Smooth muscle cell (in vitro differentiated cells): ENCODE measurements at regions not wholly inside any gene's neighbourhood (a gene's known extent, or its start where the extent isn't known, plus 50 kb on each side); places are given as distances from the start of the nearest gene placed in this dataset.

Experiments used
- DNase-seq: peaks from one replicate; lab custom pipeline; 2025; ENCODE audit not compliant: unreplicated experiment; lab: John Stamatoyannopoulos, UW
- H2AFZ ChIP-seq: fragments of 200-600 bp; sonication (generic); 2 replicates; pipeline ENCODE4 v1.6.0; 2016; ENCODE audit warnings: antibody characterized with exemption, low read depth, mild to moderate bottlenecking
- H3F3A ChIP-seq: fragments of 200-600 bp; sonication (generic); 2 replicates; pipeline ENCODE4 v1.6.0; 2017; ENCODE audit warnings: antibody characterized with exemption, low read depth
- H3K27ac ChIP-seq: fragments of 200-600 bp; sonication (generic); 2 replicates; pipeline ENCODE4 v1.5.1; 2016; ENCODE audit warnings: low read depth, mild to moderate bottlenecking
- H3K27me3 ChIP-seq: fragments of 200-600 bp; sonication (generic); 2 replicates; pipeline ENCODE4 v1.6.1; 2016; ENCODE audit warnings: low read depth, mild to moderate bottlenecking
- H3K36me3 ChIP-seq: fragments of 200-600 bp; sonication (generic); 2 replicates; pipeline ENCODE4 v1.5.1; 2016; ENCODE audit warnings: low read depth
- H3K4me1 ChIP-seq: fragments of 200-600 bp; sonication (generic); 2 replicates; pipeline ENCODE4 v1.5.1; 2016; ENCODE audit warnings: low read depth
- H3K4me2 ChIP-seq: fragments of 200-600 bp; sonication (generic); 2 replicates; pipeline ENCODE4 v1.6.0; 2016; ENCODE audit warnings: mild to moderate bottlenecking
- H3K4me3 ChIP-seq: fragments of 200-600 bp; sonication (generic); 2 replicates; pipeline ENCODE4 v1.5.1; 2016; ENCODE audit warnings: mild to moderate bottlenecking
- H3K79me2 ChIP-seq: fragments of 200-600 bp; sonication (generic); 2 replicates; pipeline ENCODE4 v1.6.0; 2016; ENCODE audit warnings: low read depth, mild to moderate bottlenecking
- H3K9ac ChIP-seq: fragments of 200-600 bp; sonication (generic); 2 replicates; pipeline ENCODE4 v1.6.0; 2016; ENCODE audit warnings: low read depth
- H3K9me3 ChIP-seq: fragments of 200-600 bp; sonication (generic); replicated peaks from 2 replicates; pipeline ENCODE4 v1.5.1; 2016; ENCODE audit warnings: low read depth
- H4K20me1 ChIP-seq: fragments of 200-600 bp; sonication (generic); 2 replicates; pipeline ENCODE4 v1.6.0; 2016; ENCODE audit warnings: low read depth
- WGBS: methylation state at CpG from one replicate; pipeline ENCODE4 v1.1.7; 2016; ENCODE audit warnings: low lambda C conversion rate; 5-methylcytosine and 5-hydroxymethylcytosine counted together
- TF ChIP-seq, protein P1 (sequence below): fragments of 200-600 bp; sonication (generic); IDR thresholded peaks from 2 replicates; pipeline ENCODE4 v1.5.1; 2017; ENCODE audit warnings: borderline replicate concordance, mild to moderate bottlenecking, antibody characterized with exemption; ENCODE audit not compliant: insufficient read depth, poor library complexity, severe bottlenecking

DNA sequence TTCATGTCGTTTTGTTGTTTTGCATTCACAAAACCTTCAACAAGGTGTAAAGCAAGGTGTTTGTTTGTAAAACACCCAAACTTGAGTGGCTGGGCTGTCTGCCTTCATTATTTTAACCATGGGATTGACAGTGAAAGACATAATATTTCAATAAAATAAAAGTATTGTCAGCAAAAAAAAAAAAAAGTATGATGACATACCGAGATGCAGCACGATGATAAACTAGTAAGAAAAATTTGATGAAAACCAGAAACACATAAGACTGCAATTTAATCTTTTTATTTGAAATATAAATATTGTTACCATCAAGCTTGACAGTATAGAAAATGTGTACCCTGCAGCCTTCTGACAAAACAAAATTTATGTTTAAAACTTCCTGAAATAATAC is 419.3 kb upstream of the DYNLRB2 start:
- Histone ChIP-seq H4K20me1 (no peaks in the 10 kb centered on the region), H3K27me3 (peaks cover 7% of the 10 kb centered on the region), H3K36me3 (no peaks in the 10 kb centered on the region), H3K9me3 (no peaks in the 10 kb centered on the region), H3K4me3 (no peak overlapping the region), H3K4me1 (peaks cover 3% of the 10 kb centered on the region), H3F3A (peaks cover 3% of the 10 kb centered on the region), H3K27ac (no peak overlapping the region), H3K4me2 (no peak overlapping the region), H2AFZ (no peak overlapping the region), H3K79me2 (no peaks in the 10 kb centered on the region), H3K9ac (no peak overlapping the region)
- WGBS, result 80% methylated on average over 3 of the region's 3 CpGs
- DNase-seq, result no peak
- TF ChIP-seq, protein P1, sequence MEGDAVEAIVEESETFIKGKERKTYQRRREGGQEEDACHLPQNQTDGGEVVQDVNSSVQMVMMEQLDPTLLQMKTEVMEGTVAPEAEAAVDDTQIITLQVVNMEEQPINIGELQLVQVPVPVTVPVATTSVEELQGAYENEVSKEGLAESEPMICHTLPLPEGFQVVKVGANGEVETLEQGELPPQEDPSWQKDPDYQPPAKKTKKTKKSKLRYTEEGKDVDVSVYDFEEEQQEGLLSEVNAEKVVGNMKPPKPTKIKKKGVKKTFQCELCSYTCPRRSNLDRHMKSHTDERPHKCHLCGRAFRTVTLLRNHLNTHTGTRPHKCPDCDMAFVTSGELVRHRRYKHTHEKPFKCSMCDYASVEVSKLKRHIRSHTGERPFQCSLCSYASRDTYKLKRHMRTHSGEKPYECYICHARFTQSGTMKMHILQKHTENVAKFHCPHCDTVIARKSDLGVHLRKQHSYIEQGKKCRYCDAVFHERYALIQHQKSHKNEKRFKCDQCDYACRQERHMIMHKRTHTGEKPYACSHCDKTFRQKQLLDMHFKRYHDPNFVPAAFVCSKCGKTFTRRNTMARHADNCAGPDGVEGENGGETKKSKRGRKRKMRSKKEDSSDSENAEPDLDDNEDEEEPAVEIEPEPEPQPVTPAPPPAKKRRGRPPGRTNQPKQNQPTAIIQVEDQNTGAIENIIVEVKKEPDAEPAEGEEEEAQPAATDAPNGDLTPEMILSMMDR, result no peak

DNA sequence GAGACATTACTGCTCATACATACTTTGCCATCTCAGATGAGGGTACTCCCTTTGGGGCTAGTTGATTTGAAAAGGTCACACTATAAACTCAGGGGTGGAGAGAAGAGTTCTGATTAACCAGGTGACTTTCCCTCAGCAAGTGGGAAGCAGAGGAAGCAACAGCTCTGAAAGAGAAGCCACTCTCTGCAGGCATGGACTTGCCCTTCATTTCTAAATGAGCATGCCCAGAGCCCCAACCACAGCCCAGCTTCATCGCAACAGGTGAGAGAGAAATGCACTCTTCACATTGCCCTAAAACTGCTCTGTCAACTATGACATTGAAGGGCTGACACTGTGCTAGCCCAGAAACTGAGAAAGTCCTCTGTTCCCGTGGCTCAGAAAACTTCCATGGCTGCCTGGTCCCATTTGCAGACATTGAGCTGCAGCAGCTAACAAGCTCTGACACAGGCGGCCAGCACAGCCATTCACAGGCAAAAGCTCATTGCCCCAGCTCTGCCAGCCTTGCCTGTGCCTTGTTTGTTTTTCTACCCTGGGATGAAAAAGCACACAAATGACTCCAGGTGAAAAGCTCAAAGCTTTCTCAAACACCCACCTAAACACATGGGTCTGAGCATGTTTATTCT is 419.8 kb upstream of the DYNLRB2 start:
- no peaks in the 10 kb centered on the region for H3K36me3 ChIP-seq
- H3K27ac ChIP-seq, result no peak overlapping the region
- H3F3A ChIP-seq, result peaks cover 3% of the 10 kb centered on the region
- H4K20me1 ChIP-seq, result no peaks in the 10 kb centered on the region
- peaks cover 12% of the 10 kb centered on the region for H3K27me3 ChIP-seq
- H3K4me3 ChIP-seq, result no peak overlapping the region
- no peak overlapping the region for H3K9ac ChIP-seq
- DNase-seq, result no peak
- TF ChIP-seq, protein P1, result no peak
- H2AFZ ChIP-seq, result no peak overlapping the region
- H3K9me3 ChIP-seq, result no peaks in the 10 kb centered on the region
- WGBS, result 81% methylated on average over 3 of the region's 3 CpGs
- peaks cover 3% of the 10 kb centered on the region for H3K4me1 ChIP-seq
- H3K4me2 ChIP-seq, result no peak overlapping the region
- no peaks in the 10 kb centered on the region for H3K79me2 ChIP-seq

DNA sequence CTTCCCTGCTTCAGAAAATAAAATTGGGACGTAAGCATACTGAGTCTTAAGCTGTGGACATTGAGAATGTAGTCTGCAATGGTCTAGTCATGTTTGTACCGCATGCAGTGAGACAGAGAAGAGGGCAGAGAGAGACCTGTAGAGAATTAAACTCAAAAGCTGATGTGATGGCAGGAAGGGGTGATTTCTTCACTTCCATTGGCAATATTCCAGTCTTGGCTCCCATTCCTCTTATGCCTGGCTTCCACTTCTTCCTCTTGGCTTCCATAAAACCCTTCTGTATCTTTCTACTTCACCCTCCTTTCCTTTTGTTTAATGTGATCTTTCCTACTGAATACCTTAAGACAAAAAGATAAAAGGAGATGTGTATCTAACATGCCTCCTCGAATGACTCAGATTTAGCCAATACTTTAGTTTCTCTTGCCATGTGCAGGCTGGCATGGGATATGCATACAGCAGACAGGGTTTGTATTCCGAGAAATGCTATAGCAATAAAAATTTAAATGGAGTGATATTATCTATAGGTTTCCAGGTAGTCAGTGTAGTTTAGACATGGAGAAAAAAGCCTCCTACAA is 423.1 kb upstream of the DYNLRB2 start:
- H3K9me3 ChIP-seq, result no peaks in the 10 kb centered on the region
- H4K20me1 ChIP-seq, result no peaks in the 10 kb centered on the region
- no peaks in the 10 kb centered on the region for H3K79me2 ChIP-seq
- no peak overlapping the region for H3K4me3 ChIP-seq
- no peak overlapping the region for H3K27ac ChIP-seq
- H3K27me3 ChIP-seq, result peaks cover 13% of the 10 kb centered on the region
- no peak overlapping the region for H2AFZ ChIP-seq
- TF ChIP-seq, protein P1, result no peak
- 92% methylated on average over 4 of the region's 4 CpGs for WGBS
- H3K9ac ChIP-seq, result no peak overlapping the region
- H3K4me1 ChIP-seq, result peaks cover 3% of the 10 kb centered on the region
- H3K36me3 ChIP-seq, result no peaks in the 10 kb centered on the region
- H3F3A ChIP-seq, result peaks cover 3% of the 10 kb centered on the region
- H3K4me2 ChIP-seq, result no peak overlapping the region
- no peak for DNase-seq

DNA sequence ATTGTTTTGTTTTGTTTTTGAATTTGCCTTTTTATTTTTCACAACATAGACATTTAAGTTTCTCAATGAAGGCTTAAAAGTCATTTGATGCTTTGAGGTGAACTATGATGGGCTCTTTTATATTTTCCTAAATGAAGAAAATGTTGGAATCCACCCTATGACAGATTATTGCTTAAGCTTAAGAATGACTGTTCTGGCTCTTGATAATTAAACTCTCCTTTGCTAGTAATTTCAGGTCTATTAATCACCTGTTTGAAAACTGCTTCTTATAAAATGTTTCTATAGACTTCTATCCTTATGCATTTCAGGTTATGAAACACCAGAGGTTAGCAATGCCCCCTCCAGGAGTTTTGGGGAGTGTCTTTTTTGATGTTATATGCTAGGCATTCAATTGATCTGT is 424.1 kb upstream of the DYNLRB2 start:
- Histone ChIP-seq H3K36me3 (no peaks in the 10 kb centered on the region), H3K4me1 (no peaks in the 10 kb centered on the region), H3K4me3 (no peak overlapping the region), H3K27me3 (peaks cover 13% of the 10 kb centered on the region), H3K27ac (no peak overlapping the region), H3K9ac (no peak overlapping the region), H3F3A (peaks cover 3% of the 10 kb centered on the region), H3K9me3 (no peaks in the 10 kb centered on the region), H3K79me2 (no peaks in the 10 kb centered on the region), H4K20me1 (no peaks in the 10 kb centered on the region), H3K4me2 (no peak overlapping the region), H2AFZ (no peak overlapping the region)
- TF ChIP-seq, protein P1, result no peak
- DNase-seq, result no peak
